Stomach (tissue), 8 donors: ENCODE measurements at regions not wholly inside any gene's neighbourhood (a gene's known extent, or its start where the extent isn't known, plus 50 kb on each side); places are given as distances from the start of the nearest gene placed in this dataset.
"Not testable (repeated sequence)": the region's sequence is repeated elsewhere in the genome, so short reads cannot be mapped to it uniquely, and the experiment has no call there.

Source experiments
- DNase-seq, 2 donors: peaks; one replicate each; pipeline versions ENCODE4 v3.0.0 to v3.0.0-alpha.2; 2013 to 2019
- H3K27ac ChIP-seq, 5 donors: fragments of 200-600 bp in 4 of 5; sonication (generic) in 4 of 5; one replicate each; pipeline ENCODE4 v1.5.1; 2013 to 2019; ENCODE audit warnings: mild to moderate bottlenecking in 1 of 5, moderate library complexity in 1 of 5
- H3K27me3 ChIP-seq, 3 donors: fragments of 200-600 bp; sonication (generic); one replicate each; pipeline ENCODE4 v1.5.1; 2017 to 2019; ENCODE audit warnings: mixed run types in 1 of 3
- H3K36me3 ChIP-seq, 4 donors: fragments of 200-600 bp; sonication (generic); 1 replicate in 3 of 4; 2 replicates in 1 of 4; pipeline ENCODE4 v1.5.1; 2016 to 2019
- H3K4me1 ChIP-seq, 4 donors: fragments of 200-600 bp; sonication (generic); one replicate each; pipeline ENCODE4 v1.5.1; 2016 to 2019
- H3K4me3 ChIP-seq, 4 donors: fragments of 200-600 bp; sonication (generic) in 3 of 4; one replicate each; pipeline ENCODE4 v1.5.1; 2016 to 2019; ENCODE audit warnings: mild to moderate bottlenecking in 1 of 4
- H3K9me3 ChIP-seq, 4 donors: fragments of 200-600 bp; sonication (generic); one replicate each; pipeline ENCODE4 v1.5.1; 2016 to 2019
- EP300 ChIP-seq: sonication (generic); formaldehyde crosslinking; IDR thresholded peaks from one replicate; pipeline ENCODE4 v1.6.1; 2017; ENCODE audit warnings: antibody characterized with exemption
- POLR2A ChIP-seq, 4 donors: fragments of 450-650 bp; IDR thresholded peaks; one replicate each; pipeline ENCODE4 v1.6.1; 2016; ENCODE audit warnings: antibody characterized with exemption in 4 of 4, control low read depth in 2 of 4, mild to moderate bottlenecking in 1 of 4, moderate library complexity in 1 of 4
- POLR2AphosphoS5 ChIP-seq, 3 donors: sonication (generic); formaldehyde crosslinking; IDR thresholded peaks; one replicate each; pipeline ENCODE4 v1.6.1; 2016; ENCODE audit warnings: antibody characterized with exemption in 3 of 3
- WGBS, 5 donors: extraction: QIAGEN DNeasy Blood & Tissue Kit in 3 of 5; methylation state at CpG; one replicate each; pipeline versions ENCODE4 v1.1.5 to v1.1.7; 2013 to 2018; 5-methylcytosine and 5-hydroxymethylcytosine counted together
- intact Hi-C: fragments of 100-400 bp; cut with DNase I; formaldehyde crosslinking; loops from one replicate; pipeline ENCODE4 v1.15.1; 2023; ENCODE audit warnings: low total_unique reads
- TF ChIP-seq, protein P1 (sequence below), 7 experiments: fragments of 450-650 bp in 4 of 7; fragments of 200-600 bp in 3 of 7; sonication (generic) in 3 of 7; IDR thresholded peaks; one replicate each; pipeline ENCODE4 v1.5.1; 2016 to 2019; ENCODE audit warnings: antibody characterized with exemption in 7 of 7, control low read depth in 2 of 7, mild to moderate bottlenecking in 1 of 7
- donor health status: healthy with polysubstance abuse.
- donor health status: Bipolar disorder and iron deficiency.
- donor health status: healthy.

DNA sequence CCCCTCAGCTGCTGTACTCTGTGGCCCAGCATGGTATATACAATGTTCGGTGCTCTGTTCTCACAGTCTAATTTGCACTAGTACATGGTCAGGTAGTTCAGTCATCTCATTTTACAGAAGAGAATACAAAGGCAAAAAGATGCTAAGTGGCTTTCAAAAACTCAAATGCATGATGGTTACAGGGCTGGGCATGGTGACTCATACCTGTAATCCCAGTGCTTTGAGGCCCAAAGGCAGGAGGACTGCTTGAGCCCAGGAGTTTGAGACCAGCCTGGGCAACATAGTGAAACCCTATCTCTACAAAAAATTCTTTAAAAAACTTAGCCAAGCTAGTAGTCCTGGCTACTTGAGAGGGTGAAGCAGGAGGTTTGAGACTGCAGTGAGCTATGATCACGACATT is 210.5 kb upstream of the KIT start:
- Histone ChIP-seq H3K4me1 (no peaks in the 10 kb centered on the region), H3K4me3 (no peak overlapping the region), H3K27me3 (no peaks in the 10 kb centered on the region), H3K36me3 (no peaks in the 10 kb centered on the region), H3K27ac (no peak overlapping the region), H3K9me3 (peaks cover 10 to 28% (median 11%) of the 10 kb centered on the region in 4 donors)
- TF ChIP-seq, protein P1, sequence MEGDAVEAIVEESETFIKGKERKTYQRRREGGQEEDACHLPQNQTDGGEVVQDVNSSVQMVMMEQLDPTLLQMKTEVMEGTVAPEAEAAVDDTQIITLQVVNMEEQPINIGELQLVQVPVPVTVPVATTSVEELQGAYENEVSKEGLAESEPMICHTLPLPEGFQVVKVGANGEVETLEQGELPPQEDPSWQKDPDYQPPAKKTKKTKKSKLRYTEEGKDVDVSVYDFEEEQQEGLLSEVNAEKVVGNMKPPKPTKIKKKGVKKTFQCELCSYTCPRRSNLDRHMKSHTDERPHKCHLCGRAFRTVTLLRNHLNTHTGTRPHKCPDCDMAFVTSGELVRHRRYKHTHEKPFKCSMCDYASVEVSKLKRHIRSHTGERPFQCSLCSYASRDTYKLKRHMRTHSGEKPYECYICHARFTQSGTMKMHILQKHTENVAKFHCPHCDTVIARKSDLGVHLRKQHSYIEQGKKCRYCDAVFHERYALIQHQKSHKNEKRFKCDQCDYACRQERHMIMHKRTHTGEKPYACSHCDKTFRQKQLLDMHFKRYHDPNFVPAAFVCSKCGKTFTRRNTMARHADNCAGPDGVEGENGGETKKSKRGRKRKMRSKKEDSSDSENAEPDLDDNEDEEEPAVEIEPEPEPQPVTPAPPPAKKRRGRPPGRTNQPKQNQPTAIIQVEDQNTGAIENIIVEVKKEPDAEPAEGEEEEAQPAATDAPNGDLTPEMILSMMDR (IDR thresholded peaks at IDR 0.05) = no peak
- no peak for TF ChIP-seq POLR2A (IDR thresholded peaks at IDR 0.05)
- no peak for TF ChIP-seq EP300
- no peak for TF ChIP-seq POLR2AphosphoS5 (IDR thresholded peaks at IDR 0.05)
- no peak for DNase-seq
- WGBS, 5 donors = 57 to 93% (median 80%) methylated on average over 2 of the region's 2 CpGs
- intact Hi-C loops = no loop called here

GRCh38 chr4:54449999-54450398 is 207.8 kb upstream of the KIT start:
- Histone ChIP-seq H3K9me3 (peaks cover 10 to 28% (median 11%) of the 10 kb centered on the region in 4 donors), H3K4me3 (no peak overlapping the region), H3K27me3 (no peaks in the 10 kb centered on the region), H3K36me3 (no peaks in the 10 kb centered on the region), H3K27ac (no peak overlapping the region), H3K4me1 (no peaks in the 10 kb centered on the region)
- 79 to 97% (median 97%) methylated on average over 5 of the region's 5 CpGs for WGBS, 5 donors
- no peak for TF ChIP-seq EP300
- TF ChIP-seq POLR2A (IDR thresholded peaks at IDR 0.05) = no peak
- TF ChIP-seq, protein P1 (IDR thresholded peaks at IDR 0.05) = no peak
- TF ChIP-seq POLR2AphosphoS5 (IDR thresholded peaks at IDR 0.05) = no peak
- DNase-seq = no peak
- intact Hi-C loops = no loop called here

DNA sequence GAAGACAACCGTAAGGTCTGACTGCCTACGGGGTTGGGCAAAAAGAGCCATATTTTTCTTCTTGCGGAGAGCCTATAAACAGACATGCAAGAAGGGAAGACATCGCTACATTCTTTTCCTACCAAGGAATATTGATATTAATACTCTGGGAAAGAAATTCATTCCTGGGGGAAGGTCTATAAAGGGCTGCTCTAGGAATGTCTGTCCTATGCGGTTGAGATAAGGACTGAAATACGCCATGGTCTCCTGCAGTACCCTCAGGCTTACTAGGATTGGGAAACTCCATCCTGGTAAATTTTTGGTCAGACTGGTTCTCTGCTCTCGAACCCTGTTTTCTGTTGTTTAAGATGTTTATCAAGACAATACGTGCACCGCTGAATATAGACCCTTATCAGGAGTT is 190.8 kb upstream of the KIT start:
- intact Hi-C loops, H3K4me1 ChIP-seq, H3K4me3 ChIP-seq, H3K27ac ChIP-seq, H3K27me3 ChIP-seq, H3K36me3 ChIP-seq, DNase-seq: not testable (repeated sequence)
- H3K9me3 ChIP-seq = peaks cover 3 to 23% (median 11%) of the 10 kb centered on the region in 4 donors
- WGBS, 5 donors = 80 to 86% (median 82%) methylated on average over 9 of the region's 9 CpGs

DNA sequence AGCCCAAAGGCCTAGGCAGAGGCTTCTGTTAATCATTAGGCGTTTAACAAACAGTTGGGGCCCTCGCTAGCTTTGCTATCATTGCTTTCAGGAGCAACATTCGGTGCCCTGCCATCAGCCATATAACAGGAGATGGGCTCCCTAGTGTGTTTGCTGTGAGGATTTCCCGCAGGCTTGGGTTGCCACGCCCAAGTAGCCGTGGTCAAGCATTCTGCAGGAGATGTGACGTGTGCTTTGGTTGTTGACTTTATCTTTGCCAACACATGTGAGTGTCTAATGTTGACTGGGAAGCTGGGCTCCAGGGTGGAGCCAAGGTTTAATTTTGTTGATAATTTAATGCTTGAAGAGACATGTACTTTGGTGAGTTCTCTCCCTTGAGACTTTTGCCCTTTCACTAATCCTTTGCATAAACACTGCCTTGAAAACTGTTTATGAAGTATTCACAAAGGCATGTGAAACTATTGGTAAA is 184.6 kb upstream of the KIT start:
- Histone ChIP-seq H3K27me3 (no peaks in the 10 kb centered on the region), H3K36me3 (no peaks in the 10 kb centered on the region), H3K4me1 (no peaks in the 10 kb centered on the region), H3K27ac (no peak overlapping the region), H3K9me3 (peaks cover 0 to 7% (median under 1%) of the 10 kb centered on the region in 4 donors), H3K4me3 (no peak overlapping the region)
- TF ChIP-seq POLR2AphosphoS5 (IDR thresholded peaks at IDR 0.05) = peak in 1 of 3 donors; percentile 19
- no peak for TF ChIP-seq EP300
- intact Hi-C loops = no loop called here
- peak; percentile 21 to 27 for DNase-seq
- 32 to 54% (median 39%) methylated on average over 7 of the region's 7 CpGs for WGBS, 5 donors

- 79 to 86% (median 82%) methylated on average over 6 of the region's 6 CpGs for WGBS, 5 donors
- no peak for TF ChIP-seq EP300
- TF ChIP-seq POLR2A (IDR thresholded peaks at IDR 0.05) = no peak
- no peak for TF ChIP-seq POLR2AphosphoS5 (IDR thresholded peaks at IDR 0.05)
- TF ChIP-seq, protein P1 (IDR thresholded peaks at IDR 0.05) = no peak
- Histone ChIP-seq H3K27me3 (no peaks in the 10 kb centered on the region), H3K4me3 (no peak overlapping the region), H3K9me3 (peaks cover 0 to 6% (median 2%) of the 10 kb centered on the region in 4 donors), H3K27ac (no peak overlapping the region), H3K4me1 (no peaks in the 10 kb centered on the region), H3K36me3 (no peaks in the 10 kb centered on the region)
- no peak for DNase-seq
- intact Hi-C loops = no loop called here
These were observed 184.0 kb upstream of the KIT start for GRCh38 chr4:54473798-54474197.
